SKM-1 (cell line): ENCODE measurements at regions not wholly inside any gene's neighbourhood (a gene's known extent, or its start where the extent isn't known, plus 50 kb on each side); places are given as distances from the start of the nearest gene placed in this dataset.

Experiments used
- DNase-seq: peaks from one replicate; lab custom pipeline; 2025; ENCODE audit not compliant: unreplicated experiment; lab: John Stamatoyannopoulos, UW

DNA sequence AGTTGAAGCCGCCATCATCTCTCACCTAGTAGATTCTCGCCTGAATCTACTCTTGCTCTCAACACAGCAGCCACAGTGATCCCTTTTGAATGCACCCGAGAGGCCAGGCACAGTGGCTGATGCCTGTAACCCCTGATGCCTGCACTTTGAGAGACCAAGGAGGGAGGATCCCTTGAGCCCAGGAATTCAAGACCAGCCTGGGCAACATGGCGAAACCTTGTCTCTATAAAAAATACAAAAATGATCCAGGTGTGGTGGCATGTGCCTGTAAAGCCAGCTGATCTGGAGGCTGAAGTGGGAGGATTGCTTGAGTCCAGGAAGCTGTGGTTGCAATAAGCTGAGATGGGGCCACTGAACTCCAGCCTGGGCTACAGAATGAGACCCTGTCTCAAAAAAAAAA, 60.3 kb upstream of the EML4 start:
- no peak for DNase-seq

DNA sequence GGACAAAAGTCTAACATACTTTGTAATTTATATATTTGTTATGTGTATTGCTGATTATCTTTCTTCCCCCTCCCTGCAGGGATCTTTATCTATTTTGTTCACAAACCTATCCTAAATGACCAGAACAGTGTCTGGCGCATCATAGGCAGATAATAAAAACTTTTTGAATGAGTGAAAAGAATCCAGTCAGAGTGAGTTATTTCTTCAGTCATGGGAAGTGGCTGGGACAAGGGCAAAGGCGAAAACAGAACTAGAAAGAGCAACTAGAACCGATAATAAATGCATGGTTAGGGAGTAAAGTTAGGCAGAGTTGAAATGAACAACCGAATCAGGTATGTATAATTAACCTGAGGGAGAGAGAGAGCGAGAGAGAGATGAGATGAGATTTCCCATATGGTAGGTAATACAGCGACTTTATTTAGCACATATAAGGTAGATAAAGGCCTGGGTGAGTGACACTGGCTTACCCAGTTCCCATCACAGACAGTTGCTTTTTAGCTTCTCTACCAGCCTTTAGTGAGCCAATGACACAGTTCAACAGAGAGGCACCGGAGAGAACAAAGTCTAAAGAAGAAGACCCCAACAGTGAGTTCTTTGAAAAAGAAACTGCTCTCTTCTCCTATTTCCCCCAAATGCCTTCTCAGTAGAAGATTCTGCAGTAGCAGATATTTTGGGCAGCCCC, 59.1 kb upstream of the EML4 start:
- no peak for DNase-seq

DNA sequence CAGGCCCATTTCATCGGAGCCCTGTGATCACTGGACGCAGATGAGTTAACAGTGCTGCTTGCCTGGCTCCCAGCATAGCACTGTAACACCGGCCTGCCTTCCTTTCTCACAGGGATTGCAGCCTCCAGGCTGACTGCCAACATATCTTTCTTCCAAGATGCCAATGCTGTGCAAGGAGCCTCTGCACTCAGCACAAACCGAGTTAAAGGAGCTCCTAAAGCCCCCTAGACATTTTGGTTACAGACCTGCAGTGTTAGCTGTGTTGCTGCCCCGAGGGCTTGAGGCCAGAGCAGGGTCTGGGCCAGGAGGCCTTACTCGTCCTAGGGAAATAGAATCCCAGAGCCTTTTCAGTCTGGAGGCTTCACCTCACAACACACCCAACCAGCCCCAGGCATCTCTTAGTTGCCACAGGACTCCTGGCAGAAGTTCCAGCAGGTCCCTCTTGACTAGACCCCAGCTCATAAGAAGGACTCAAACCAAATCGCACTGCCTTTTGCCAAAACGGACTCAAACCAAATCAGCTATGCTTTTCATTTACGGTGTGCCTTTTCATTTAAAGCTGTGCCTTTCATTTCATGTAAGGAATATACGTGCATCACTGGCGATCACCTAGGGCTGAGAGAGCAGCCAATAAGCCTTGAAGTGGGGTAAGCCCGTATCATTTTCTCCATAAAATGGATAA, 58.4 kb upstream of the EML4 start:
- DNase-seq: no peak

DNA sequence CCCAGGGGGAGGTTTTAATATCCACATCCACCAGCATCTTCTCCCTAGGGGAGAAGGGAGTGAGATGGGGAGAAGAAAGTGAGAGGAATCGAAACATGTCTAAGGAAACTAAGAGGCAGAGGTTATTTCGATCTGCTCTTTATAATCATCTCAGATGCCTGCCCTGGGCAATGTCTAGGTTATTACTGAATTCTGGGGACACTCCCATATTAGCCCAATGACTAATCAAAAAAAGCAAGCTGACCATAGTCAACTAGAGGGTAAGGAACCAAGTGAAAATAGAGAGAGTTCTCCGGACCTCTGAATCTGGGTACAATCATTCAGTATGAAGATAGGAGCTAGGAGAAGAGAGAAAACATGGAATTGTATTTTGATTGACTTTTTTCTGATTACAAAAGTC, 56.7 kb upstream of the EML4 start:
- DNase-seq: no peak

DNA sequence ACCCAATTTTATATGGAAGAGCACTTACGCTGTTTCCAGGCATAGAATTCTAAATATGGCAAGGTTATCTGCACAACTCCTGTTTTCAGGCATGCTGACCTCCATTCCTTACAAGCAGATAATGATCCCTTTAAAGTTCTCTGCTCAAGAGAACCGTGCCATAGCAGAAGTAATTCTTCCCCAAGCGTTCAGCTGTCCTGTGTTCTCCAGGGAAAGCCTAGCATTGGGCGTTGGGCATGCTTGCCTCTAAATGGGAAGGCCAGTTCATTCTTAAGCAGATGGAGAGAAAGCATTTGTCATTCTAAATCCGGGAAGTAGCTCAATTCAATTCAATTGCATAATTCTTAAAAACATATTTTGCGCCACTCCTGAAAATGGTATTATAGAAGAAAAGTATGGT, 55.7 kb upstream of the EML4 start:
- no peak for DNase-seq

DNA sequence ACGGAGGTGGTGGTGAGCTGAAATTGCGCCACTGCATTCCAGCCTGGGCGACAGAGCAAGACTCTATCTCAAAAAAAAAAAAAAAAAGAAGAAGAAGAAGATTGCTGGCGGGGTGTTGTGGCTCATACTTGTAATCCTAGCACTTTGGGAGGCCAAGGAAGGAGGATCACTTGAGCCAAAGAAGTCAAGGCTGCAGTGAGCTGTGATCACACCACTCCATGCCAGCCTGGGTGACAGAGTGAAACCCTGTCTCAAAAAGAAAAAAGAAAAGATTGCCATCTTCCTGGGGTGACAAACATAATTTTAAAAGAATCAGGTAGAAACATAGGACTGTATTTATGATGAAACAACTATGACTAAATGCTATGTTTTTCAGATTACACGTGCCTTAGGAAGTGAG, 55.1 kb upstream of the EML4 start:
- no peak for DNase-seq

DNA sequence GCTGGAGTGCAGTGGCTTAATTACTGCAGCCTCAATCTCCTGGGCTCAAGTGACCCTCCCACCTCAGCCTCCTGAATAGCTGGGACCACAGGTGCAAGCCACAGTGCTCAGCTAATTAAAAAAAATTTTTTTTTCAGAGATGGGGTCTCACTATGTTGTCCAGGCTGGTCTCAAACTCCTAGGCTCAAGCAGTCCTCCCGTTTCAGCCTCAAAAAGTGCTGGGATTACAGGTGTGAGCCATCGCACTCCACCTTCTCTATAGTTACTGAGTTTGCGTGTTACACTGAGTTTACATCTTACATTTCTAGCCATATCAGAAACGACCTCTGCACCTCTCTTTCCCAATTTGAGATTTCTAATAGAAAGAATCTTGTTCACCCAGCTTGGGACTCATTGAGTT, 53.6 kb upstream of the EML4 start:
- DNase-seq: no peak

DNA sequence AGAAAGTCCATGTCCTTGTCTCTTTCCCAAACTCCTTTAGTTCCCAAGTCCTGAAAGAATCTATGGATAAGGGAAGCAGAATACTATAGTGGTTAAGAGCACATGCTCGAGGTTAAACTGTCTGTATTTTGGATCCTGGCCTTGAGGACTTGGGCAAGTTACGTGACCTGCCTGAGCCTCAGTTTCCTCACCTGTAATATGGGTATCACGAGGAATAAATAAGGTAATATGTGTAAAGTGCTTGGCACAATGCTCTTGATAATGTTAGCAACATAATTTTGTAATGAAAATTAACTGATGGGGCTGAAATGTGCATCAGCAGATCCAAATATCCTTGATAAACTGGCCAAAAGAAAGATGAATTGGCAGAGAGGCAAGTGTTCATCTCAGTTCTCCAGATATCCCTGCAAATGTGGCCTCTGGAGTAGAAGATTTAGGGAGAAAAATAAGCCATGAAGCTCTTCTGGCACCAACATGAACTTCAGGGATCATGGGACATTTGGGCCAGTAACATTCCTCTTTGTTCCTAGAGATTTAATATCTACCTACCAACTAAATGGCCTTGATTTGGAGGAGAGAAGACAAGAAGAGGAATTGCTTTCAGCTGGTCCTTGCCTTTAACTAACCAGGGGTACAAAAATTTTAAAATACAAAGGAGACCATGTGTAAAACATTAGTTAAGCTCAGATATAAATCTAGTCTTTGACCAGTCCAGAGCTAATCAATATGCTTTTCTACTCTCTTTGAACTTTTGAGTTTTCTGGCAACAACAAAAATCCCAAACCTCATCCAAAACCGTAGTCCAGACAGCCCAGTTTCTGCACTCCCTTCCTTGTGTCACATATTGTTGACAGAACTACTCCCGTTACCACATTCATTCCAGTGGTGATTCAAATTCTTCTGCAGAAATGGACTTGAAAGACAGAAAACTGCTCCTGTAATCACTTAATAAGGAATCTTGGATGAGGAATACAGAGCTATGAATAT, 52.7 kb upstream of the EML4 start:
- no peak for DNase-seq

DNA sequence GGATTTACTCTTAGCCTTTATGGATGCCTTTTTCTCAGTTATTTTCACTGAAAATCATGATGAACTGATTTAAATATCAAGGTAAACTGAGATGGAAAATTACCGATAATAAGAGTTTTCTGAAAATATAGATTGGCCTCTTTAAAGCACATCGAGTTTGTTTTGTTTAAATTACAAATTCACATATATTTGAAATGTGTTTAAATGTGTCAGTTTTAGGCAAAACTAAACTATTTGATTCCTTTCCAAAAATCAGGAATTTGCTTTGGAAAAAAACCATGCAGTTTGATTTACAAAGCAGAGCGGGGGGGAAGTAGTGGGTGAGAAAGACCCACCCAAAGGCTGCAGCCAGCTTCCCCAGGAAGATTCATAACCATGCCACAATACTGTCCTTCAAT, 52.0 kb upstream of the EML4 start:
- DNase-seq: no peak

DNA sequence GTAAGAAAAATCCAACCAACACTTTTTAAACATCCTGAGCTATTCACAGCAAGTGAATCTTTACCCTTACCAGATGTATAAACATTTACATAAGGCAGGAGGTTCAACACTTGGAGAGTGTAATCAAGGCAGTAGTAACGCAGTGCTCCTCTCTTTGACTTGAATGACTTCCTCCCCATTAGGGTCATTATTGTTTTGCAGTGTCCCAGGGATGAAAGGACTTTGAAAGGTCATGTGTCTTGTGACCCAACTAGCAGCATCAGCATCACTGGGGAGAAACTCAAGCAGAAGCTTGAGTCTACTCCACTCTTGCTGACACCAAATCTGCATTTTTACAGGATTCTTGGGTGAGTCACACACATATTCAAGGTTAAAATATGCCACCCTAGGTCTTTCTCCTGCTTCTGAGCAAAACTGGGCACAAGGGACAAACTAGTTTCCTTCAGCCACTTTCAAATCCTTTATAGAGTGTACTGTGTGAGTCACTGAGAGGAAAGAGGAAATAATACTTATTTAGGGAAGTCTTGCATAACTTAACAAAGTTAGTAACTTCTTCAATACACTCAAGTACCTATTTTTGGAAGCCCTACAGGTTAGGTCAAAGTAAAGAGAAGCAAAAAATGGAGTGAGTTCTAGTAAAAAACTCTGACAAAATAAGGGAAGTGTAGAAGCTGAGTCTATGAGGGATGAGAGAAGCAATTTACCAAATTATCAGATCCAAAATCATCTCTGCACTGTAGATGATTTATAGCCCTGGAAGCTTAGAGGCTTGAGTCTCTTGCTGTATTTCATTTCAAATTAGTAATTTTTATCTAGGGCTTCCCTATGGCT, 51.0 kb upstream of the EML4 start:
- peak; percentile 99 for DNase-seq

DNA sequence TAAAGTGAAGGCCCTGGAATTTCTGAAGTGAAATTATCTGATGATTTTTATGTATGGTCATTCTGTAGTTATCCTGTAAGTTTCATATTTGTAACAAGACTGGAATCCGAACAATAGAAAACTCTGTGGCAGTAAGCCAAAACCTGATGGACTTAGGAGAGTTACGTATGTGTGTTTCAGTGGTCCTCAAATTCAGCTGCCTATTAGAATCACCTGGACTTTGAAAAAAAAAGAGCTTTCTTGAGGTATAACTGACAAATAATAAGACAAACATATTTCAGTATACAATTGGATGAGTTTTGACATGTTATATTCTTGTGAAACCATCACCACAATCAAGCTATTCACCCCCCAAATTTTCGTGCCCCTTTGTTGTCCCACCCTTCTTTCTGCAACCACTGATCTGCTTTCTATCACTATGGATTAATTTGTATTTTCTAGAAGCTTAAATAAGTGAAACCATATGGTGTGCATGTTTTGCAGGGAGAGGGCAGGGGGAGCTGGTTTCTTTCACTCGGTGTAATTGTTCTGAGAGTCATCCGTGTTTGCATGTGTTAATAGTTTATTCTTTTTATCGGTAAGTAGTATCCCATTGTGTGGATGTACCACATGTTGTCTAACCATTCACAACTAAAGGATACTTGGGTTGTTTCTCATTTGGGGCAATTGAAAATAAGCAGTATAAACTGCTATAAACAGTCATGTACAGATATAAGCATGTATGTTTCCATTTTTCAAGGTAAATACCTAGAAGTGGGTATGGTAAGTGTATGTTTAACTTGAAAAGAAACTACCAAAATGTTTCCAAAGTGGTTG, 50.2 kb upstream of the EML4 start:
- DNase-seq: no peak
